ENCODE measurements at regions not wholly inside any gene's neighbourhood (a gene's known extent, or its start where the extent isn't known, plus 50 kb on each side); places are given as distances from the start of the nearest gene placed in this dataset.
"Not testable (repeated sequence)": the region's sequence is repeated elsewhere in the genome, so short reads cannot be mapped to it uniquely, and the experiment has no call there.

DNA sequence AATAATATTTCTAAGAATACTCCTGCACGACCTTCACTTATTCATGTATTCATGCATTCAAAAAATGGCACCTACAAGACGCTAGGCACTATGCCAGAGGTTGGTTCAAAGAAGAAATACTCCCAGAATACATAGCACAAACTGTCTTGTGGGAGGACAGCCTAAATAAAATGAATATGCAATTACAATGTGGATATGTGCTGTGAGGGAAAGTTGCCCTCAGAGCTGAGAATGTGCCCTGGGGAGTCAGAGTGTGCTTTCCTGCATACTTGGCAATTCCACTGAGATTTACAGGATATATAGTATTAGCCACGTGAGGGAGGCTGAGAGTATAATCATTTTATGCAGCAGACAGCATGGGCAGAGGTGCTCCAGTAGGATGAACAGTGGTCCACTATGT, 872.9 kb downstream of the GRID1 start:
- no peak for DNase-seq
- H3K4me3 ChIP-seq = no peak overlapping the region
- no peaks in the 10 kb centered on the region for H3K9me3 ChIP-seq
- intact Hi-C loops (cut with DNase I) = no loop called here
- WGBS, 2 donors = 60 to 62% methylated on average over 3 of the region's 3 CpGs
- no peaks in the 10 kb centered on the region for H3K27me3 ChIP-seq
- H3K36me3 ChIP-seq = no peaks in the 10 kb centered on the region
- no peak for TF ChIP-seq CTCF (IDR thresholded peaks at IDR 0.05)
- no peak for TF ChIP-seq EP300 (IDR thresholded peaks at IDR 0.05)
- TF ChIP-seq POLR2A (IDR thresholded peaks at IDR 0.05) = no peak
- no peak for TF ChIP-seq POLR2AphosphoS5 (IDR thresholded peaks at IDR 0.05)
- H3K4me1 ChIP-seq = no peaks in the 10 kb centered on the region
- no peak overlapping the region for H3K27ac ChIP-seq

DNA sequence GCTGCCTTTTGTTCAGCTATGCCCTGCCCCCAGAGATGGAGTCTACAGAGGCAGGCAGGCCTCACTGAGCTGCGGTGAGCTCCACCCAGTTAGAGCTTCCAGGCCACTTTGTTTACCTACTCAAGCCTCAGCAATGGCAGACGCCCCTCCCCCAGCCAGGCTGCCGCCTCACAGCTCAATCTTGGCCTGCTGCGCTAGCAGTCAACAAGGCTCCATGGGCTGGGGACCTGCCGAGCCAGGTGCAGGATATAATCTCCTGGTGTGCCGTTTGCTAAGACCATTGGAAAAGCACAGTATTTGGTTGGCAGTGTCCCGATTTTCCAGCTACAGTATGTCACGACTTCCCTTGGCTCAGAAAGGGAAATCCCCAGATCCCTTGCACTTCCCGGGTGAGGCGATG, 862.0 kb downstream of the GRID1 start:
- WGBS, 2 donors = 87 to 92% methylated on average over 10 of the region's 10 CpGs
- H3K27me3 ChIP-seq; H3K27ac ChIP-seq; H3K4me1 ChIP-seq; H3K9me3 ChIP-seq; H3K4me3 ChIP-seq; intact Hi-C loops (cut with DNase I); H3K36me3 ChIP-seq; DNase-seq: not testable (repeated sequence)

GRCh38 chr10:85508159-85508558, 858.4 kb downstream of the GRID1 start:
- intact Hi-C loops (cut with DNase I) = no loop called here
- WGBS, 2 donors = 72 to 75% methylated on average over 2 of the region's 2 CpGs
- no peaks in the 10 kb centered on the region for H3K36me3 ChIP-seq
- H3K4me3 ChIP-seq = no peak overlapping the region
- DNase-seq = no peak
- TF ChIP-seq POLR2A (IDR thresholded peaks at IDR 0.05) (no peak), POLR2AphosphoS5 (IDR thresholded peaks at IDR 0.05) (no peak), EP300 (IDR thresholded peaks at IDR 0.05) (no peak), CTCF (IDR thresholded peaks at IDR 0.05) (no peak)
- H3K27ac ChIP-seq = no peak overlapping the region
- H3K27me3 ChIP-seq = no peaks in the 10 kb centered on the region
- H3K9me3 ChIP-seq = peaks cover 0 to 7% (median 0%) of the 10 kb centered on the region in 4 donors
- H3K4me1 ChIP-seq = no peaks in the 10 kb centered on the region

DNA sequence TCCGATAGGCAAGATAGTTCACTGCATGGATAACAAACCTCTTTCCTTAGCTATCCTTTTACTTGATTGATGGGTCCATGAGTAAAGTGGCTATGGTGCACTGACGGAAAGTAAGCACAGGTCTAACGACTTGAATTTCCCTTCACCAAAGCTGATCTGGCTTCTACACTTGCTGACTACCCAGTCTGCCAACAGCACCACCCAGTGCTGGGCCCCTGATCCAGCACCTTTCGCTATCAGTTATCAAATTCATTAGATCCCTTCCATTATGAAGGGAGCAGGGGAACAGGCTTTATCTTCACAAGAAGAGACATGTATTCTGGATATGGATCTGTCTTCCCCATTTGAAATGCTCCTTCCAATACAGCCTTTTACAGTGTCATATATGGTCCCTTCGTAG, 855.9 kb downstream of the GRID1 start:
- no peaks in the 10 kb centered on the region for H3K27me3 ChIP-seq
- no peak overlapping the region for H3K27ac ChIP-seq
- H3K9me3 ChIP-seq = no peaks in the 10 kb centered on the region
- no peak for TF ChIP-seq EP300 (IDR thresholded peaks at IDR 0.05)
- TF ChIP-seq POLR2AphosphoS5 (IDR thresholded peaks at IDR 0.05) = no peak
- TF ChIP-seq CTCF (IDR thresholded peaks at IDR 0.05) = no peak
- TF ChIP-seq POLR2A (IDR thresholded peaks at IDR 0.05) = no peak
- WGBS, 2 donors = 74 to 80% methylated on average over 5 of the region's 5 CpGs
- H3K4me1 ChIP-seq = no peaks in the 10 kb centered on the region
- no peaks in the 10 kb centered on the region for H3K36me3 ChIP-seq
- H3K4me3 ChIP-seq = no peak overlapping the region
- intact Hi-C loops (cut with DNase I) = no loop called here
- DNase-seq = no peak

GRCh38 chr10:85513436-85513835, 853.2 kb downstream of the GRID1 start:
- Histone ChIP-seq H3K27ac (no peak overlapping the region), H3K36me3 (no peaks in the 10 kb centered on the region), H3K9me3 (no peaks in the 10 kb centered on the region), H3K4me3 (no peak overlapping the region), H3K27me3 (no peaks in the 10 kb centered on the region), H3K4me1 (no peaks in the 10 kb centered on the region)
- intact Hi-C loops (cut with DNase I) = no loop called here
- WGBS, 2 donors = 64 to 66% methylated on average over 1 of the region's 1 CpG
- TF ChIP-seq EP300 (IDR thresholded peaks at IDR 0.05) = no peak
- no peak for TF ChIP-seq POLR2AphosphoS5 (IDR thresholded peaks at IDR 0.05)
- TF ChIP-seq POLR2A (IDR thresholded peaks at IDR 0.05) = no peak
- TF ChIP-seq CTCF (IDR thresholded peaks at IDR 0.05) = no peak
- DNase-seq = no peak
